ENCODE measurements at regions not wholly inside any gene's neighbourhood (a gene's known extent, or its start where the extent isn't known, plus 50 kb on each side); places are given as distances from the start of the nearest gene placed in this dataset.
"Not testable (repeated sequence)": the region's sequence is repeated elsewhere in the genome, so short reads cannot be mapped to it uniquely, and the experiment has no call there.

- DNase-seq (ENCODE audit: low read depth, low spot score) = peak; percentile 3
- peak overlapping the region; percentile 68 for H3K4me3 ChIP-seq (ENCODE audit: low read depth, low read length)
- no peak for TF ChIP-seq CTCF (IDR thresholded peaks at IDR 0.05; ENCODE audit: low read depth, low read length)
- in situ Hi-C loops (cut with HindIII; ENCODE audit: low sequenced_read_pairs) = no loop called here
Observed at GRCh38 chr6:27187231-27188060, 60.1 kb upstream of the PRSS16 start.

- H3K4me3 ChIP-seq (ENCODE audit: low read depth, low read length) = peak overlapping the region; percentile 68
- in situ Hi-C loops (cut with HindIII; ENCODE audit: low sequenced_read_pairs) = no loop called here
- TF ChIP-seq CTCF (IDR thresholded peaks at IDR 0.05; ENCODE audit: low read depth, low read length) = no peak
- DNase-seq (ENCODE audit: low read depth, low spot score) = peak; percentile 81
Observed at GRCh38 chr6:27188061-27188884, 59.2 kb upstream of the PRSS16 start.

- in situ Hi-C loops (cut with HindIII; ENCODE audit: low sequenced_read_pairs) = no loop called here
Observed at GRCh38 chr6:27188885-27189418, 58.5 kb upstream of the PRSS16 start.

GRCh38 chr6:27190126-27190525 lies 57.4 kb upstream of the PRSS16 start:
- DNase-seq (ENCODE audit: low read depth, low spot score) = no peak
- no peak overlapping the region for H3K4me3 ChIP-seq (ENCODE audit: low read depth, low read length)
- TF ChIP-seq CTCF (IDR thresholded peaks at IDR 0.05; ENCODE audit: low read depth, low read length) = no peak
- in situ Hi-C loops (cut with HindIII; ENCODE audit: low sequenced_read_pairs) = no loop called here

More at GRCh38 chr6:27188885-27189418, 58.5 kb upstream of the PRSS16 start:
- TF ChIP-seq CTCF (IDR thresholded peaks at IDR 0.05; ENCODE audit: low read depth, low read length) = peak; percentile 61
- peak; percentile 85 for DNase-seq (ENCODE audit: low read depth, low spot score)
- H3K4me3 ChIP-seq (ENCODE audit: low read depth, low read length) = peak overlapping the region; percentile 68

GRCh38 chr6:27194453-27194852 lies 53.0 kb upstream of the PRSS16 start:
- DNase-seq (ENCODE audit: low read depth, low spot score); H3K4me3 ChIP-seq (ENCODE audit: low read depth, low read length); in situ Hi-C loops (cut with HindIII; ENCODE audit: low sequenced_read_pairs): not testable (repeated sequence)

GRCh38 chr6:27195547-27195946 lies 52.0 kb upstream of the PRSS16 start:
- H3K4me3 ChIP-seq (ENCODE audit: low read depth, low read length); DNase-seq (ENCODE audit: low read depth, low spot score); in situ Hi-C loops (cut with HindIII; ENCODE audit: low sequenced_read_pairs): not testable (repeated sequence)

All from astrocyte of the spinal cord (primary cell).